RWPE2 (cell line): ENCODE measurements at regions not wholly inside any gene's neighbourhood (a gene's known extent, or its start where the extent isn't known, plus 50 kb on each side); places are given as distances from the start of the nearest gene placed in this dataset.

ENCODE experiments used
- ATAC-seq: fragments of 200-7000 bp; cut with Tn5 transposase; 3 replicates; pipeline ENCODE4 v1.9.1; 2021; ENCODE audit warnings: low read depth
- DNase-seq: peaks from one replicate; pipeline ENCODE4 v3.0.0-alpha.2; 2020; ENCODE audit warnings: low spot score
- H3K27ac ChIP-seq: fragments of 450-650 bp; 2 replicates; pipeline ENCODE4 v1.5.1; 2017; ENCODE audit warnings: mild to moderate bottlenecking; ENCODE audit not compliant: poor library complexity, severe bottlenecking
- H3K27me3 ChIP-seq: fragments of 250-450 bp; sonication (Bioruptor Pico); 2 replicates; pipeline ENCODE4 v1.5.1; 2021; ENCODE audit warnings: mild to moderate bottlenecking, moderate library complexity; ENCODE audit not compliant: insufficient read depth, poor library complexity, severe bottlenecking
- H3K36me3 ChIP-seq: fragments of 250-450 bp; sonication (Bioruptor Pico); 2 replicates; pipeline ENCODE4 v1.5.1; 2020; ENCODE audit warnings: low read depth, mild to moderate bottlenecking, moderate library complexity
- H3K4me1 ChIP-seq: fragments of 250-450 bp; sonication (Bioruptor Pico); 2 replicates; pipeline ENCODE4 v1.5.1; 2021; ENCODE audit warnings: mild to moderate bottlenecking, moderate library complexity; ENCODE audit not compliant: insufficient read depth, poor library complexity, severe bottlenecking
- H3K4me3 ChIP-seq: fragments of 250-450 bp; sonication (Bioruptor Pico); 2 replicates; pipeline ENCODE4 v1.5.1; 2021; ENCODE audit warnings: mild to moderate bottlenecking, moderate library complexity; ENCODE audit not compliant: severe bottlenecking
- H3K9me3 ChIP-seq: fragments of 250-450 bp; sonication (Bioruptor Pico); 2 replicates; pipeline ENCODE4 v1.5.1; 2021; ENCODE audit warnings: mild to moderate bottlenecking, moderate library complexity; ENCODE audit not compliant: severe bottlenecking
- CTCF ChIP-seq: fragments of 450-650 bp; IDR thresholded peaks from one replicate; pipeline ENCODE4 v1.5.1; 2017; ENCODE audit warnings: mild to moderate bottlenecking, moderate library complexity; ENCODE audit not compliant: poor library complexity, severe bottlenecking

DNA sequence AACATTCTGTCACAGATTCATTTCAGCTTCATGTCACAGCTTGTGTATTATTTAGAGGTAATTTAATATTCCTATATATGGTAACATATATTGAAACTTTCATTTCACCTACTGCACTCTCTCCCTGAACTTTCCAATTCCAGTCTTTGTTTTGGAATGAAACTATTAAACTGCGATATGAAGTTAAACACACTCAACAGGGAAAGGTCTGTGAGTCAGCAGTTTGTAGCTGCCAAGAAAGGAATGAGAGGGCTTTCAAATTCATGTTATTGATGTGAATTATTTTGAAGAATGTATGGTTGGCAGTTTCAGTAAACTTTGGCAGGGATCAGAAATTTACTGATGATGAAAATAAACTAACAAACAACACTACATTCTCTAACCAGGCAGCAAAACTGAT, 148.3 kb downstream of the HNMT start:
- ATAC-seq = no peak
- no peaks in the 10 kb centered on the region for H3K9me3 ChIP-seq
- no peak overlapping the region for H3K27ac ChIP-seq

GRCh38 chr2:138113871-138114525, 149.7 kb downstream of the HNMT start:
- Histone ChIP-seq H3K4me3 (no peak overlapping the region), H3K9me3 (no peaks in the 10 kb centered on the region), H3K36me3 (no peaks in the 10 kb centered on the region), H3K4me1 (peaks cover 4% of the 10 kb centered on the region), H3K27me3 (no peaks in the 10 kb centered on the region), H3K27ac (no peak overlapping the region)
- no peak for DNase-seq
- ATAC-seq = no peak
- TF ChIP-seq CTCF = no peak

More for the DNA sequence above, 148.3 kb downstream of the HNMT start:
- no peak for DNase-seq
- no peak overlapping the region for H3K4me3 ChIP-seq
- H3K4me1 ChIP-seq = peaks cover 4% of the 10 kb centered on the region
- no peaks in the 10 kb centered on the region for H3K36me3 ChIP-seq
- H3K27me3 ChIP-seq = no peaks in the 10 kb centered on the region
- TF ChIP-seq CTCF = no peak

DNA sequence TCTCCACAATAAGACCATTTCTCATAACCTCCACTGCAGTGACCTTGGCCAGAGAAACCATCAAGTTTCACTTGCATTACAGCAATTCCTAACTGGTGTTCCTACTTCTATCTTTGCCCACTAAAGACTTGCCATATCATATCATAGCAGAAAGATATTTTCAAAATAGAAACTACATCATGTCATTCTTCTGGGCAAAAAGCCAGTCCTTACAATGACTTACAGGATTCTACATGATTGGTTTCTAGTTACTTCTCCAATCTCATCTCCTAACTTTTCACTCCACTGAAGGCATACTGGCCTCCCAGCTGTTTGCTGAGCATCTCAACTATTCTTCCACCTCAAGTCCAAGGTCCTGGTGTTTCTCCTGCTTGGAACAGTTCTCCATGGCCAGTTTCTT, 151.4 kb downstream of the HNMT start:
- no peak for TF ChIP-seq CTCF
- ATAC-seq (no peak), DNase-seq (no peak)
- Histone ChIP-seq H3K27ac (no peak overlapping the region), H3K27me3 (no peaks in the 10 kb centered on the region), H3K9me3 (no peaks in the 10 kb centered on the region), H3K36me3 (no peaks in the 10 kb centered on the region), H3K4me1 (peaks cover 4% of the 10 kb centered on the region), H3K4me3 (no peak overlapping the region)

GRCh38 chr2:138116456-138116855, 152.2 kb downstream of the HNMT start:
- no peak for TF ChIP-seq CTCF
- H3K4me3 ChIP-seq = no peak overlapping the region
- H3K4me1 ChIP-seq = peaks cover 6% of the 10 kb centered on the region
- DNase-seq (no peak), ATAC-seq (no peak)
- H3K27me3 ChIP-seq = no peaks in the 10 kb centered on the region
- no peak overlapping the region for H3K27ac ChIP-seq
- H3K36me3 ChIP-seq = no peaks in the 10 kb centered on the region
- H3K9me3 ChIP-seq = no peaks in the 10 kb centered on the region

DNA sequence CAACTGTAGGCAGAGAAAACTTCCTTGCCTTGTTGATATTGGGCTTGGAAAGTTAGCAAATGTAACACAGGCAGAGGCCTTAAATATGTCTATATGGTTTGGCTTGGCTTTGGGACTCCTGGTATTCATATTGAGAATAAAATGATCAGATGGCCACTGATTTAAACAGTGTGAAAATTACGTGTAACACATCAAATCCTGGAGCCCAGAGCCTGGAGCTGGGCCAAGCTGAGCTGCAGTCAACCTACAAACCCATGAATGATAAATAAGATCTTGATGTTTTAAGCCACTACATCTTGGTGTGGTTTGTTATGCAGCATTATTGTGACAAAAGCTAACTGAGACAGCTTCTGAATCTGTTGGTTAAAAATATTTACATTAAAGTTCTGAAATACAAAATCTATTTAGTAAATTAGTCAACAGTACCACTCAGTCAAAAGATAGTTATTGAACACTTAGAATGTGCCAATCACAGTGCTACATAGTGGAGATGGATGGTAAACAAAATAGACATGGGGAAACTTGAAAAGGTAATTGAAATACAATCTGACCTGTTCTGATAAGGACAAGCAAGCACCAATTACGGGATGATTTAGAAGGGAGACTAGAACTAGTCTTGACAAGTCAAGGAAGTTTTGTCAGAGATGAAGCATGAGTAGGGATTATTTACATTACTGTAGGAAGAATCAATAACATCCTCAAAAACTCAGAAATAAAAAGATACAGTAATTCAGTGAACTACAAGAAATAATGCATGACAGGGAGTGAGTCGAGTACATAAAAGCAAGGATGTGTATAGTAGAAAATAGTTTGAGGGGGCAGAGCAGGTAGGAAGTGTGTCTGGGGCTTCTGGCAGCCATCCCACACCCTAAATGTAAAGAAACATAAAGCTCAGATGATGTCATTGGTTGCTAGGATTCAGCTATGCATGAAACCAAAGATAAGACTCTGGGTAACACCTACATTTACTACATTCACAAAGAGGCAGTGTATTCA, 157.7 kb downstream of the HNMT start:
- ATAC-seq (peak; percentile 91), DNase-seq (peak; percentile 41)
- peaks cover 19% of the 10 kb centered on the region for H3K4me1 ChIP-seq
- no peaks in the 10 kb centered on the region for H3K27me3 ChIP-seq
- no peak overlapping the region for H3K4me3 ChIP-seq
- TF ChIP-seq CTCF = no peak
- H3K27ac ChIP-seq = peak overlapping the region; percentile 72
- H3K36me3 ChIP-seq = no peaks in the 10 kb centered on the region
- no peaks in the 10 kb centered on the region for H3K9me3 ChIP-seq
